Glutamatergic neuron (in vitro differentiated cells): ENCODE measurements at regions not wholly inside any gene's neighbourhood (a gene's known extent, or its start where the extent isn't known, plus 50 kb on each side); places are given as distances from the start of the nearest gene placed in this dataset.

Experiments
- DNase-seq: peaks from one replicate; pipeline ENCODE4 v3.0.0; 2022
- H3K27ac Mint-ChIP-seq: one replicate; pipeline ENCODE4 v1.8.0; 2020; ENCODE audit warnings: mild to moderate bottlenecking, mixed read lengths, inconsistent platforms; ENCODE audit not compliant: unreplicated experiment
- H3K27me3 Mint-ChIP-seq: one replicate; pipeline ENCODE4 v1.8.0; 2020; ENCODE audit warnings: mild to moderate bottlenecking, moderate library complexity, mixed read lengths, inconsistent platforms; ENCODE audit not compliant: unreplicated experiment
- H3K36me3 Mint-ChIP-seq: one replicate; pipeline ENCODE4 v1.8.0; 2020; ENCODE audit warnings: mild to moderate bottlenecking, mixed read lengths, inconsistent platforms; ENCODE audit not compliant: unreplicated experiment
- H3K4me1 Mint-ChIP-seq: one replicate; pipeline ENCODE4 v1.8.0; 2020; ENCODE audit warnings: mild to moderate bottlenecking, low read depth, mixed read lengths, inconsistent platforms; ENCODE audit not compliant: unreplicated experiment
- H3K4me3 Mint-ChIP-seq: one replicate; pipeline ENCODE4 v1.8.0; 2020; ENCODE audit warnings: mild to moderate bottlenecking, mixed read lengths, inconsistent platforms; ENCODE audit not compliant: unreplicated experiment
- H3K9me3 Mint-ChIP-seq: one replicate; pipeline ENCODE4 v1.8.0; 2020; ENCODE audit warnings: mild to moderate bottlenecking, moderate library complexity, mixed read lengths, inconsistent platforms; ENCODE audit not compliant: unreplicated experiment
- TF ChIP-seq, protein P1 (sequence below): fragments of 200-600 bp; sonication (generic); IDR thresholded peaks from one replicate; pipeline ENCODE4 v1.5.0; 2021; ENCODE audit not compliant: partially characterized antibody, unreplicated experiment

DNA sequence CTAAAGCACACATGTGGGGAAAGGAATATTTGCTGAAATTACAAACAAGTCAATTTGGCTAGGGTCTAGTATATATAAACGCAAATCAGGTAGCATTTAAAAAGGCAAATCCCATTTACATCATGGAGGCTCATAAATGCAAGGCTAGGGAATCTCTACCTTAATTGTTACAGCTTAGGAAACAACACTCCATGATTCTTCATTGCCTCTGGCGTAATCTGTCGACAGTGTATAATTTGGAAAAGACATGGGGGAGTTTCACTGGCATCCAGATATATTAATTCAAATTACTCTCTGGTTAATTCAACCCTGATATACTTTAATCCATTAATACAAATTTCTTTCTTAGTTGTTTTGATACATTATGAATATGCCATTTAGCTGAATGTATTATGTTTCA is 1630.2 kb upstream of the FLRT2 start:
- DNase-seq: no peak
- Mint-ChIP-seq H3K36me3 (no peaks in the 10 kb centered on the region), H3K4me1 (no peaks in the 10 kb centered on the region), H3K27me3 (no peaks in the 10 kb centered on the region), H3K4me3 (no peak overlapping the region), H3K9me3 (no peaks in the 10 kb centered on the region), H3K27ac (no peak overlapping the region)
- TF ChIP-seq, protein P1, sequence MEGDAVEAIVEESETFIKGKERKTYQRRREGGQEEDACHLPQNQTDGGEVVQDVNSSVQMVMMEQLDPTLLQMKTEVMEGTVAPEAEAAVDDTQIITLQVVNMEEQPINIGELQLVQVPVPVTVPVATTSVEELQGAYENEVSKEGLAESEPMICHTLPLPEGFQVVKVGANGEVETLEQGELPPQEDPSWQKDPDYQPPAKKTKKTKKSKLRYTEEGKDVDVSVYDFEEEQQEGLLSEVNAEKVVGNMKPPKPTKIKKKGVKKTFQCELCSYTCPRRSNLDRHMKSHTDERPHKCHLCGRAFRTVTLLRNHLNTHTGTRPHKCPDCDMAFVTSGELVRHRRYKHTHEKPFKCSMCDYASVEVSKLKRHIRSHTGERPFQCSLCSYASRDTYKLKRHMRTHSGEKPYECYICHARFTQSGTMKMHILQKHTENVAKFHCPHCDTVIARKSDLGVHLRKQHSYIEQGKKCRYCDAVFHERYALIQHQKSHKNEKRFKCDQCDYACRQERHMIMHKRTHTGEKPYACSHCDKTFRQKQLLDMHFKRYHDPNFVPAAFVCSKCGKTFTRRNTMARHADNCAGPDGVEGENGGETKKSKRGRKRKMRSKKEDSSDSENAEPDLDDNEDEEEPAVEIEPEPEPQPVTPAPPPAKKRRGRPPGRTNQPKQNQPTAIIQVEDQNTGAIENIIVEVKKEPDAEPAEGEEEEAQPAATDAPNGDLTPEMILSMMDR: no peak

DNA sequence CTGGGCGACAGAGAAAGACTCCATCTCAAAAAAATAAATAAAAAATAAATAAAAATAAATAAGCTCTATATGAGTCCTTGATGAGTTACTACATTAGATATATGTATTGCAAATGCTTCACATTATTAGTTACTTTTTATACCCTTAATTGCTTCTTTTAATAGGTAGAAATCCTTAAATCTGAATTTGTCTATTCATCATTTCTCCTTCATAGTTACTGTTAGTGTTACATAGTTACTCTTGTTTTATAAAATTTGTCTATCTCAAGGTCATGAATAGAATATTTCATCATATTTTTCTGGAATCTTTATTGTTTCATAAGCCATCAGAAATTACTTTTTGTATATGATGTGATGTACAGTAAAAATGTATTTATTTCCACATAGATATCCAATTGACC is 1624.8 kb upstream of the FLRT2 start:
- Mint-ChIP-seq H3K4me3 (no peak overlapping the region), H3K4me1 (peaks cover 4% of the 10 kb centered on the region), H3K27me3 (no peaks in the 10 kb centered on the region), H3K27ac (no peak overlapping the region), H3K9me3 (no peaks in the 10 kb centered on the region), H3K36me3 (no peaks in the 10 kb centered on the region)
- no peak for DNase-seq
- TF ChIP-seq, protein P1: no peak

GRCh38 chr14:83908419-83908818 is 1621.5 kb upstream of the FLRT2 start:
- peaks cover 4% of the 10 kb centered on the region for H3K4me1 Mint-ChIP-seq
- H3K9me3 Mint-ChIP-seq: no peaks in the 10 kb centered on the region
- no peaks in the 10 kb centered on the region for H3K27me3 Mint-ChIP-seq
- H3K4me3 Mint-ChIP-seq: no peak overlapping the region
- no peak for DNase-seq
- H3K36me3 Mint-ChIP-seq: no peaks in the 10 kb centered on the region
- TF ChIP-seq, protein P1: no peak
- H3K27ac Mint-ChIP-seq: no peak overlapping the region

- no peak for DNase-seq
- TF ChIP-seq, protein P1: no peak
These were observed 1620.4 kb upstream of the FLRT2 start for GRCh38 chr14:83909507-83909906.

GRCh38 chr14:83912032-83912642 is 1617.8 kb upstream of the FLRT2 start:
- no peaks in the 10 kb centered on the region for H3K36me3 Mint-ChIP-seq
- H3K4me1 Mint-ChIP-seq: peaks cover 4% of the 10 kb centered on the region
- TF ChIP-seq, protein P1: no peak
- no peak for DNase-seq
- no peak overlapping the region for H3K4me3 Mint-ChIP-seq
- no peaks in the 10 kb centered on the region for H3K27me3 Mint-ChIP-seq
- H3K9me3 Mint-ChIP-seq: no peaks in the 10 kb centered on the region
- H3K27ac Mint-ChIP-seq: no peak overlapping the region

More at GRCh38 chr14:83909507-83909906, 1620.4 kb upstream of the FLRT2 start:
- H3K4me1 Mint-ChIP-seq: peaks cover 4% of the 10 kb centered on the region
- H3K36me3 Mint-ChIP-seq: no peaks in the 10 kb centered on the region
- H3K27ac Mint-ChIP-seq: no peak overlapping the region
- H3K27me3 Mint-ChIP-seq: no peaks in the 10 kb centered on the region
- no peaks in the 10 kb centered on the region for H3K9me3 Mint-ChIP-seq
- H3K4me3 Mint-ChIP-seq: no peak overlapping the region
